HK-2 (cell line): ENCODE measurements at regions not wholly inside any gene's neighbourhood (a gene's known extent, or its start where the extent isn't known, plus 50 kb on each side); places are given as distances from the start of the nearest gene placed in this dataset.

Source experiments
- DNase-seq: peaks from one replicate; pipeline ENCODE4 v3.0.0-alpha.2; 2018; ENCODE audit not compliant: unreplicated experiment

GRCh38 chr2:239575931-239576445, 175.2 kb upstream of the HDAC4 start:
- no peak for DNase-seq

GRCh38 chr2:239574434-239575156, 173.8 kb upstream of the HDAC4 start:
- no peak for DNase-seq

- DNase-seq: no peak
Measured at GRCh38 chr2:239574054-239574433, 173.2 kb upstream of the HDAC4 start.

- DNase-seq: no peak
Measured at GRCh38 chr2:239570971-239571520, 170.2 kb upstream of the HDAC4 start.

- DNase-seq: no peak
Measured at GRCh38 chr2:239570216-239570925, 169.6 kb upstream of the HDAC4 start.

GRCh38 chr2:239569401-239570090, 168.7 kb upstream of the HDAC4 start:
- no peak for DNase-seq

GRCh38 chr2:239568601-239569000, 167.8 kb upstream of the HDAC4 start:
- DNase-seq: no peak

- no peak for DNase-seq
Measured at GRCh38 chr2:239567786-239568185, 167.0 kb upstream of the HDAC4 start.

GRCh38 chr2:239566995-239567568, 166.3 kb upstream of the HDAC4 start:
- no peak for DNase-seq

- no peak for DNase-seq
Measured at GRCh38 chr2:239566162-239566994, 165.6 kb upstream of the HDAC4 start.

GRCh38 chr2:239564587-239564986, 163.8 kb upstream of the HDAC4 start:
- DNase-seq: no peak

- no peak for DNase-seq
Measured at GRCh38 chr2:239563561-239563960, 162.7 kb upstream of the HDAC4 start.

- no peak for DNase-seq
Measured at GRCh38 chr2:239561446-239562001, 160.7 kb upstream of the HDAC4 start.

- no peak for DNase-seq
Measured at GRCh38 chr2:239559417-239560261, 158.8 kb upstream of the HDAC4 start.

GRCh38 chr2:239558661-239559060, 157.8 kb upstream of the HDAC4 start:
- no peak for DNase-seq

- no peak for DNase-seq
Measured at GRCh38 chr2:239557516-239557915, 156.7 kb upstream of the HDAC4 start.

- DNase-seq: no peak
Measured at GRCh38 chr2:239555571-239555905, 154.7 kb upstream of the HDAC4 start.

GRCh38 chr2:239554766-239555570, 154.1 kb upstream of the HDAC4 start:
- no peak for DNase-seq

- no peak for DNase-seq
Measured at GRCh38 chr2:239553376-239554000, 152.7 kb upstream of the HDAC4 start.
